SK-N-MC (cell line): ENCODE measurements at regions not wholly inside any gene's neighbourhood (a gene's known extent, or its start where the extent isn't known, plus 50 kb on each side); places are given as distances from the start of the nearest gene placed in this dataset.

Experiments used
- EZH2 ChIP-seq: fragments of 200-600 bp; sonication (generic); IDR thresholded peaks from one replicate; pipeline ENCODE4 v1.6.1; 2017; ENCODE audit warnings: antibody characterized with exemption
- FOXP2 ChIP-seq: optimal IDR thresholded peaks from 2 replicates; pipeline ENCODE3; 2011; ENCODE audit warnings: mild to moderate bottlenecking, moderate library complexity; ENCODE audit not compliant: insufficient read depth; ENCODE audit errors: extremely low read length, control extremely low read depth
- POLR2AphosphoS5 ChIP-seq: IDR thresholded peaks from 2 replicates; pipeline ENCODE4 v1.6.1; 2012; ENCODE audit warnings: mild to moderate bottlenecking, low read depth, low read length, borderline replicate concordance

DNA sequence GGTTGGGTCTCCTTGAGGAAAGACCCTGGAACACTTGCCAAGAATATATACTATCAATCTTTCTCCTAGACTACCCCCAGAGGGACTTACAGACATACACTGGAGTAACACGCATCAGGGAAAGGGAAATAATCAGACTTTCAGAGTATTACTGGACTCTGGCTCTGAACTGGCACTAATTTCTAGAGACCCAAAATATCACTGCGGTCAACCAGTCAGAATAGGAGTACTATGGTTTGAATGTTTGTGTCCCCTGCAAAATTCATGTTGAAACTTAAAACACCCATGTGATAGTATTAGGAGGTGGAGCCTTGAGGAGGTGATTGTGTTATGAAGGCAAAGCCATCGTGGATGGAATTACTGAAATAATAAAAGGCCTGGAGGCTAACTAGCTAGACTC lies 323.7 kb downstream of the EN1 start:
- no peak for TF ChIP-seq EZH2
- TF ChIP-seq POLR2AphosphoS5, result no peak
- TF ChIP-seq FOXP2, result no peak
